ENCODE measurements at regions not wholly inside any gene's neighbourhood (a gene's known extent, or its start where the extent isn't known, plus 50 kb on each side); places are given as distances from the start of the nearest gene placed in this dataset.

GRCh38 chr1:112772781-112773180 is 57.6 kb upstream of the PPM1J start:
- H3K27ac ChIP-seq: no peak overlapping the region
- no peaks in the 10 kb centered on the region for H3K36me3 ChIP-seq
- no peak for DNase-seq
- TF ChIP-seq CTCF (IDR thresholded peaks at IDR 0.05; ENCODE audit: low read depth, low read length): no peak
- no peaks in the 10 kb centered on the region for H3K27me3 ChIP-seq (ENCODE audit: insufficient read depth, low read depth, severe bottlenecking)
- peaks cover 2% of the 10 kb centered on the region for H3K9me3 ChIP-seq (ENCODE audit: severe bottlenecking)
- H3K4me3 ChIP-seq (ENCODE audit: low read depth, low read length): no peak overlapping the region

GRCh38 chr1:112770724-112771123 is 55.6 kb upstream of the PPM1J start:
- H3K27ac ChIP-seq: no peak overlapping the region
- no peaks in the 10 kb centered on the region for H3K36me3 ChIP-seq
- no peak for DNase-seq
- no peak overlapping the region for H3K4me3 ChIP-seq (ENCODE audit: low read depth, low read length)
- no peaks in the 10 kb centered on the region for H3K27me3 ChIP-seq (ENCODE audit: insufficient read depth, low read depth, severe bottlenecking)
- no peak for TF ChIP-seq CTCF (IDR thresholded peaks at IDR 0.05; ENCODE audit: low read depth, low read length)
- peaks cover 5% of the 10 kb centered on the region for H3K9me3 ChIP-seq (ENCODE audit: severe bottlenecking)

GRCh38 chr1:112769611-112770010 is 54.5 kb upstream of the PPM1J start:
- H3K27me3 ChIP-seq (ENCODE audit: insufficient read depth, low read depth, severe bottlenecking): no peaks in the 10 kb centered on the region
- peaks cover 7% of the 10 kb centered on the region for H3K9me3 ChIP-seq (ENCODE audit: severe bottlenecking)
- TF ChIP-seq CTCF (IDR thresholded peaks at IDR 0.05; ENCODE audit: low read depth, low read length): no peak
- H3K4me3 ChIP-seq (ENCODE audit: low read depth, low read length): no peak overlapping the region
- H3K27ac ChIP-seq: no peak overlapping the region
- no peaks in the 10 kb centered on the region for H3K36me3 ChIP-seq
- DNase-seq: no peak

GRCh38 chr1:112767646-112768045 is 52.5 kb upstream of the PPM1J start:
- Histone ChIP-seq H3K4me3 (ENCODE audit: low read depth, low read length) (no peak overlapping the region), H3K9me3 (ENCODE audit: severe bottlenecking) (peaks cover 7% of the 10 kb centered on the region), H3K27me3 (ENCODE audit: insufficient read depth, low read depth, severe bottlenecking) (no peaks in the 10 kb centered on the region), H3K36me3 (no peaks in the 10 kb centered on the region), H3K27ac (no peak overlapping the region)
- TF ChIP-seq CTCF (IDR thresholded peaks at IDR 0.05; ENCODE audit: low read depth, low read length): no peak
- no peak for DNase-seq

Data from WERI-Rb-1 (cell line).